SK-N-SH treated with all-trans-retinoic acid at 6 μM for 48 hours (cell line): ENCODE measurements at regions not wholly inside any gene's neighbourhood (a gene's known extent, or its start where the extent isn't known, plus 50 kb on each side); places are given as distances from the start of the nearest gene placed in this dataset.

Experiments
- ARNTL ChIP-seq: fragments of 450-650 bp; formaldehyde crosslinking; IDR thresholded peaks from 2 replicates; pipeline ENCODE4 v1.5.0; 2020; ENCODE audit warnings: low read depth, mild to moderate bottlenecking, moderate library complexity, borderline replicate concordance
- OSR1 ChIP-seq: fragments of 250-450 bp; sonication (Bioruptor Pico); IDR thresholded peaks from 2 replicates; pipeline ENCODE4 v1.8.0; 2022; ENCODE audit warnings: moderate library complexity, mild to moderate bottlenecking, inconsistent platforms
- TOX ChIP-seq: fragments of 250-450 bp; sonication (Bioruptor Pico); IDR thresholded peaks from 2 replicates; pipeline ENCODE4 v1.8.0; 2021; ENCODE audit warnings: mild to moderate bottlenecking, moderate library complexity, borderline replicate concordance
- TF ChIP-seq, protein P1 (sequence below): fragments of 250-450 bp; sonication (Bioruptor Pico); IDR thresholded peaks from 2 replicates; pipeline ENCODE4 v1.8.0; 2020; ENCODE audit warnings: mild to moderate bottlenecking, moderate library complexity, borderline replicate concordance
- TF ChIP-seq, protein P2 (sequence below): fragments of 250-450 bp; sonication (Bioruptor Pico); IDR thresholded peaks from 2 replicates; pipeline ENCODE4 v1.5.0; 2020; ENCODE audit warnings: mild to moderate bottlenecking, moderate library complexity

DNA sequence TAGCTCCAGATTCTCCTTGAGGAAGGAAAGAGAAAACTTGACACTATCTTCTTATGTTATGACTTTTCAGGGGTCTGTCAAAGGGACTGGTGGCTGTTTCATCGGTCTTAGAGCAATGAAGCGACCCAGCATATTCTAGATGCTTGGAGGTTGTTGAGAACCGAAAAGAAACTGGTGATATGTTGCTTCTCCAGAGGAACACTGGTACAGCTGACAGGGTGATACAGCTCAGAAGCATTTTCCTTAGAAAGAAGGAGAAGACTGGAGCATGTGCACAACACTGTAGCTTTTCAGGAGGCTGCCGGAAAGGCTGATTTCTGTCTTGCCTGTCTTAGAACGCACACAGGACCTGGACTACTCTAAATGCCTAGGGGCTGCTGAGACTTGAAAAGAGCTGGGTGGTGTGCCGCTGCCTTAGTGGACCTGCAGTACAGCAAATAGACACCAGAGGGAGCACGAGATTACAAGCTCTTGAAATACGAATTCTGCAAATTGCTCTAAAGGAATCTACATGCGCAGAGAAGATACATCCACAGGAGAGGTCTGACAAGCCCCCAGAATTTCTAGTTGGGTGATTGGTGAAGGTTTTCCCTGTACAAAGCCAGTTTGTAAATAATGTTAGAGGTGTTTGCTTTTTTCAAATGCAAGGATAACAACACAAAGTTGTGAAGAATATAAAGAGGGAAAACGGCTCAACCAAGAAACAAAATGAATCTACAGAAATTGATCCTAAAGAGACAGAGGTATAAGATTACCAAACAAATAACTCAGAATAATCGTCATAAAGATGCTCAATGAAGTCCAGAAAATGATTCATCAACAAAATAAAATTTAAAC lies 223.1 kb upstream of the DMD start:
- TF ChIP-seq OSR1 (no peak), TOX (no peak), ARNTL (CRISPR knock-in tag) (no peak)
- TF ChIP-seq, protein P1, sequence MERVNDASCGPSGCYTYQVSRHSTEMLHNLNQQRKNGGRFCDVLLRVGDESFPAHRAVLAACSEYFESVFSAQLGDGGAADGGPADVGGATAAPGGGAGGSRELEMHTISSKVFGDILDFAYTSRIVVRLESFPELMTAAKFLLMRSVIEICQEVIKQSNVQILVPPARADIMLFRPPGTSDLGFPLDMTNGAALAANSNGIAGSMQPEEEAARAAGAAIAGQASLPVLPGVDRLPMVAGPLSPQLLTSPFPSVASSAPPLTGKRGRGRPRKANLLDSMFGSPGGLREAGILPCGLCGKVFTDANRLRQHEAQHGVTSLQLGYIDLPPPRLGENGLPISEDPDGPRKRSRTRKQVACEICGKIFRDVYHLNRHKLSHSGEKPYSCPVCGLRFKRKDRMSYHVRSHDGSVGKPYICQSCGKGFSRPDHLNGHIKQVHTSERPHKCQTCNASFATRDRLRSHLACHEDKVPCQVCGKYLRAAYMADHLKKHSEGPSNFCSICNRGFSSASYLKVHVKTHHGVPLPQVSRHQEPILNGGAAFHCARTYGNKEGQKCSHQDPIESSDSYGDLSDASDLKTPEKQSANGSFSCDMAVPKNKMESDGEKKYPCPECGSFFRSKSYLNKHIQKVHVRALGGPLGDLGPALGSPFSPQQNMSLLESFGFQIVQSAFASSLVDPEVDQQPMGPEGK = no peak
- TF ChIP-seq, protein P2, sequence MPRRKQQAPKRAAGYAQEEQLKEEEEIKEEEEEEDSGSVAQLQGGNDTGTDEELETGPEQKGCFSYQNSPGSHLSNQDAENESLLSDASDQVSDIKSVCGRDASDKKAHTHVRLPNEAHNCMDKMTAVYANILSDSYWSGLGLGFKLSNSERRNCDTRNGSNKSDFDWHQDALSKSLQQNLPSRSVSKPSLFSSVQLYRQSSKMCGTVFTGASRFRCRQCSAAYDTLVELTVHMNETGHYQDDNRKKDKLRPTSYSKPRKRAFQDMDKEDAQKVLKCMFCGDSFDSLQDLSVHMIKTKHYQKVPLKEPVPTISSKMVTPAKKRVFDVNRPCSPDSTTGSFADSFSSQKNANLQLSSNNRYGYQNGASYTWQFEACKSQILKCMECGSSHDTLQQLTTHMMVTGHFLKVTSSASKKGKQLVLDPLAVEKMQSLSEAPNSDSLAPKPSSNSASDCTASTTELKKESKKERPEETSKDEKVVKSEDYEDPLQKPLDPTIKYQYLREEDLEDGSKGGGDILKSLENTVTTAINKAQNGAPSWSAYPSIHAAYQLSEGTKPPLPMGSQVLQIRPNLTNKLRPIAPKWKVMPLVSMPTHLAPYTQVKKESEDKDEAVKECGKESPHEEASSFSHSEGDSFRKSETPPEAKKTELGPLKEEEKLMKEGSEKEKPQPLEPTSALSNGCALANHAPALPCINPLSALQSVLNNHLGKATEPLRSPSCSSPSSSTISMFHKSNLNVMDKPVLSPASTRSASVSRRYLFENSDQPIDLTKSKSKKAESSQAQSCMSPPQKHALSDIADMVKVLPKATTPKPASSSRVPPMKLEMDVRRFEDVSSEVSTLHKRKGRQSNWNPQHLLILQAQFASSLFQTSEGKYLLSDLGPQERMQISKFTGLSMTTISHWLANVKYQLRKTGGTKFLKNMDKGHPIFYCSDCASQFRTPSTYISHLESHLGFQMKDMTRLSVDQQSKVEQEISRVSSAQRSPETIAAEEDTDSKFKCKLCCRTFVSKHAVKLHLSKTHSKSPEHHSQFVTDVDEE (CRISPR knock-in tag) = no peak
